ENCODE measurements at regions not wholly inside any gene's neighbourhood (a gene's known extent, or its start where the extent isn't known, plus 50 kb on each side); places are given as distances from the start of the nearest gene placed in this dataset.

GRCh38 chr15:69602921-69603320 lies 150.3 kb downstream of the RPLP1 start:
- no peak for TF ChIP-seq POLR2A (IDR thresholded peaks at IDR 0.05; ENCODE audit: low read depth, low read length)
- no peak for TF ChIP-seq POLR2AphosphoS5 (IDR thresholded peaks at IDR 0.05; ENCODE audit: low read depth, low read length)
- no peak for TF ChIP-seq TAF1 (IDR thresholded peaks at IDR 0.05; ENCODE audit: low read depth, low read length)
- TF ChIP-seq PAX5 (IDR thresholded peaks at IDR 0.05; ENCODE audit: insufficient read depth, low read length, severe bottlenecking), result no peak
- no peak for TF ChIP-seq SPI1 (IDR thresholded peaks at IDR 0.05; ENCODE audit: low read depth, low read length)
- TF ChIP-seq POU2F2 (IDR thresholded peaks at IDR 0.05; ENCODE audit: low read depth, low read length), result no peak
